Common myeloid progenitor, CD34-positive (primary cell): ENCODE measurements at regions not wholly inside any gene's neighbourhood (a gene's known extent, or its start where the extent isn't known, plus 50 kb on each side); places are given as distances from the start of the nearest gene placed in this dataset.
"Not testable (repeated sequence)": the region's sequence is repeated elsewhere in the genome, so short reads cannot be mapped to it uniquely, and the experiment has no call there.

Experiments used
- CTCF ChIA-PET: fragments of 350-600 bp; sonication (Branson Sonifier 250); formaldehyde crosslinking; loops from one replicate; lab custom pipeline; 2021; ENCODE audit warnings: antibody characterized with exemption; lab: Charles Lee
- POLR2A ChIA-PET: fragments of 350-600 bp; sonication (Branson Sonifier 250); formaldehyde crosslinking; loops from one replicate; lab custom pipeline; 2021; ENCODE audit warnings: antibody characterized with exemption; lab: Charles Lee
- DNase-seq, 3 donors: peaks; one replicate each; pipeline versions ENCODE4 v3.0.0 to v3.0.0-alpha.2; 2013
- H3K27ac ChIP-seq, 2 experiments: 1 replicate in 1 of 2; 2 replicates in 1 of 2; pipeline ENCODE4 v1.7.0; 2013; ENCODE audit warnings: inconsistent platforms in 2 of 2, low read length in 2 of 2, mild to moderate bottlenecking in 2 of 2, low read depth in 1 of 2, moderate library complexity in 1 of 2; ENCODE audit not compliant: severe bottlenecking in 2 of 2, insufficient read depth in 1 of 2, poor library complexity in 1 of 2
- H3K27me3 ChIP-seq, 5 experiments: replicated peaks in 2 of 5; 1 replicate in 3 of 5; 2 replicates in 2 of 5; pipeline versions ENCODE4 v1.6.1 to v1.7.0; 2013; ENCODE audit warnings: low read length in 4 of 5, mild to moderate bottlenecking in 2 of 5, moderate library complexity in 2 of 5, inconsistent platforms in 1 of 5; ENCODE audit not compliant: insufficient read depth in 5 of 5, control insufficient read depth in 4 of 5
- H3K36me3 ChIP-seq, 4 experiments: 1 replicate in 2 of 4; 2 replicates in 2 of 4; pipeline versions ENCODE4 v1.6.1 to v1.7.0; 2013; ENCODE audit warnings: low read length in 3 of 4, control low read depth in 1 of 4, mild to moderate bottlenecking in 1 of 4; ENCODE audit not compliant: control insufficient read depth in 4 of 4, insufficient read depth in 4 of 4
- H3K4me1 ChIP-seq, 4 experiments: 1 replicate in 3 of 4; 2 replicates in 1 of 4; pipeline versions ENCODE4 v1.6.1 to v1.7.1; 2013; ENCODE audit warnings: low read length in 3 of 4, mild to moderate bottlenecking in 3 of 4, control low read depth in 1 of 4, inconsistent platforms in 1 of 4, moderate library complexity in 1 of 4; ENCODE audit not compliant: control insufficient read depth in 4 of 4, insufficient read depth in 4 of 4; ENCODE audit errors: control extremely low read depth in 1 of 4
- H3K4me3 ChIP-seq, 7 experiments: 1 replicate in 4 of 7; 2 replicates in 3 of 7; pipeline versions ENCODE4 v1.5.1 to v1.7.0; 2013; ENCODE audit warnings: mild to moderate bottlenecking in 7 of 7, low read length in 6 of 7, moderate library complexity in 6 of 7, inconsistent platforms in 2 of 7, low read depth in 2 of 7, control low read depth in 1 of 7; ENCODE audit not compliant: insufficient read depth in 4 of 7, control insufficient read depth in 1 of 7; ENCODE audit errors: extremely low read depth in 1 of 7
- H3K9me3 ChIP-seq, 5 experiments: 1 replicate in 4 of 5; 2 replicates in 1 of 5; pipeline versions ENCODE4 v1.6.1 to v1.7.1; 2013; ENCODE audit warnings: low read length in 4 of 5, mild to moderate bottlenecking in 2 of 5, inconsistent platforms in 1 of 5, low read depth in 1 of 5, moderate library complexity in 1 of 5; ENCODE audit not compliant: control insufficient read depth in 4 of 5, insufficient read depth in 2 of 5; ENCODE audit errors: control extremely low read depth in 1 of 5
- WGBS: methylation state at CpG from one replicate; pipeline ENCODE4 v1.1.5; 2013; ENCODE audit not compliant: insufficient coverage; 5-methylcytosine and 5-hydroxymethylcytosine counted together

DNA sequence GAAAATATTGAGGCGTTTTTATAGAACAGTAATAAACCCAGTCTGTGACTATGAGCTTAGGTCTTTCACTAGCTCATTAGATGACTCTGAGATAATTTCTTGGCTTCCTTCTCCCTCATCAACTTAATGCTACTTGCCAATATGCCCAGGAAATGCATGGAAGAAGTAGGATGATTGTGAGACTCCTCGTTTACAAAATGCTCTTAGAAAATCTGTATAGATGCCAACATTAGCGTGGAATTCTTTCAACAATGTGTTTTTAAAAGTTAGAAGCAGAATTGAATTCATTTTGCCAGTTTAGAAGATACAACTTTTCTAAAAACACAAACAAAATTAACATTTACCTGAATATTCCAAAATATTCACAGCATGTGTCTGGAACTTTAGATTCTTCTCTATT is 424.6 kb downstream of the BTG1 start:
- ChIA-PET CTCF (no interaction called here), POLR2A (no interaction called here)
- WGBS, result no CpG with 5 or more reads among the region's 3 CpGs
- H3K27me3 ChIP-seq, result no peaks in the 10 kb centered on the region
- DNase-seq, result no peak
- H3K4me3 ChIP-seq, result no peak overlapping the region
- H3K9me3 ChIP-seq, result peaks cover 0 to 1% (median 0%) of the 10 kb centered on the region in 5 experiments
- H3K4me1 ChIP-seq, result no peaks in the 10 kb centered on the region
- no peaks in the 10 kb centered on the region for H3K36me3 ChIP-seq
- no peak overlapping the region for H3K27ac ChIP-seq

DNA sequence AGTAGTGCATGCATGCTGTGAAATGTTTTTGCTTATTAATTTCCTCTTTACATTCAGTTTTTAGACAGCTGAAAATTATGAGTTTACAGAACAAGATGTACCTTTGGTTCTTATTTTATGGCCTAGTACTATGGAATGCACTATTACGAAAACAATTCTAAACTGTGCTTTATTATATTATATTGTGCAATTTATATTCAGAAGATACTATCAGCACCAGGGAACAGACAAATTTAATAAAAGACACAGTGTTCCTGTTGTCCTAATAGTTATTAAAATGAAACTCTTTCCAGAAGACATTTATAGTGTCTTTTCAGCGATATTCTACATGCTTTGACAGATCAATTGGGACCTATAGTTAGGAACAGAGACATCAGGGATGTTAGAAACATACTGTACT is 427.3 kb downstream of the BTG1 start:
- Histone ChIP-seq H3K36me3 (no peaks in the 10 kb centered on the region), H3K27me3 (no peaks in the 10 kb centered on the region), H3K27ac (no peak overlapping the region), H3K4me1 (no peaks in the 10 kb centered on the region), H3K9me3 (no peaks in the 10 kb centered on the region), H3K4me3 (no peak overlapping the region)
- ChIA-PET CTCF (no interaction called here), POLR2A (no interaction called here)
- 100% methylated on average over 1 of the region's 2 CpGs for WGBS
- no peak for DNase-seq

DNA sequence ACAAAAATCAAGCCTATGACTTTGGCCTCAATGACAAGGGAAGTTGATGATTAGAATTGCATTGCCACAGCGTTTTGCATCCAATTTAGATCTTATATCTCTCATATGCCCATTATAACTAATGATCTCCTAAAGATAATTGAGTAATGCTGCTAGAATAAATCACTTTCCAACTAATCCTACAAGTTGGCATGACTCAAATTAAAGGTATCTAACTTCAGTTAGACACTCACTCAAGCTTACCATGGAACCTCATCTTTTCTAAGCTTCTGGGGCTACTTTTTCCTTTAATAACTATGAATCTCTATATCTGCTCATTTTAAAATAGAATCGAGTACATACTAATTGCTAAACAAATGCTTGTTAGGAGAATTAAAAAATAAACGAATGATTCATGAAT is 427.8 kb downstream of the BTG1 start:
- Histone ChIP-seq H3K27me3 (no peaks in the 10 kb centered on the region), H3K4me3 (no peak overlapping the region), H3K36me3 (no peaks in the 10 kb centered on the region), H3K27ac (no peak overlapping the region), H3K4me1 (no peaks in the 10 kb centered on the region), H3K9me3 (no peaks in the 10 kb centered on the region)
- ChIA-PET POLR2A (no interaction called here), CTCF (no interaction called here)
- no CpG with 5 or more reads among the region's 3 CpGs for WGBS
- DNase-seq, result no peak

DNA sequence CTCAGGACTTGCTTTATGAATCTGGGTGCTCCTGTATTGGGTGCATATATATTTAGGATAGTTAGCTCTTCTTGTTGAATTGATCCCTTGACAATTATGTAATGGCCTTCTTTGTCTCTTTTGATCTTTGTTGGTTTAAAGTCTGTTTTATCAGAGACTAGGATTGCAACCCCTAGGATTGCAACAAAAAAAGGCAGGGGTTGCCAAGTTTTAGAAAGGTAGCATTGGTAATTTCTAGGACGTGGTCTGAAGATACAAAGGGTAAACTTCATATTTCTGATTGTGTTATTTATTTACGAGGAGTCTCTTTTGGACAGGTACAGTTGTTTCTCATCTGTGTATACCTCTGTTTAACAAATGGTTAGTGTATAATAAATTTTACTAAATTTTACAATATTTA is 433.7 kb downstream of the BTG1 start:
- DNase-seq, H3K36me3 ChIP-seq, H3K27me3 ChIP-seq, H3K4me1 ChIP-seq, H3K4me3 ChIP-seq, H3K9me3 ChIP-seq, POLR2A ChIA-PET, H3K27ac ChIP-seq: not testable (repeated sequence)
- CTCF ChIA-PET, result interaction anchor here (1.0 kb wide), 1 partner anchor 31 kb away, joined by 3 read pairs; no protein-coding TSS in a partner anchor
- 100% methylated on average over 1 of the region's 2 CpGs for WGBS

DNA sequence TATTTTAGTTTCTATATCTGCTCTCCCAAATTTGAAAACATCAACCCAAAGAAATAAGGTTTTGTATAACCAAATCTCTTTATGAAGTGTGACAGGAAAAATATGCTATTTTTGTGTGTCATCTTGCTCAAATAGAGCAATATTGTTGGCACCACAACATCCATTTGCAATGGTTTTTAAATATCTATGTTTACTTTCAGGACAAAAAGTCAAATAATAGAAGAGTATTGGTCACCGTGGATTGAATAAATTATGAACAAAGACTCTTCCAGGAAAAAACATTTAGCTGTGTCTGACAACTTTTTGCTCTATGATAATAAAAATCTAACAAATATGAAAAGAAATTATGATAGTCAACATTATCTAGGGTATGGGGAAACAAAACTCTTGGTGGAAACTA is 439.2 kb downstream of the BTG1 start:
- POLR2A ChIA-PET, result no interaction called here
- WGBS, result no CpG with 5 or more reads among the region's 1 CpG
- CTCF ChIA-PET, result no interaction called here
- no peak for DNase-seq
- no peaks in the 10 kb centered on the region for H3K4me1 ChIP-seq
- H3K4me3 ChIP-seq, result no peak overlapping the region
- H3K27me3 ChIP-seq, result no peaks in the 10 kb centered on the region
- H3K27ac ChIP-seq, result no peak overlapping the region
- H3K36me3 ChIP-seq, result no peaks in the 10 kb centered on the region
- H3K9me3 ChIP-seq, result no peaks in the 10 kb centered on the region

DNA sequence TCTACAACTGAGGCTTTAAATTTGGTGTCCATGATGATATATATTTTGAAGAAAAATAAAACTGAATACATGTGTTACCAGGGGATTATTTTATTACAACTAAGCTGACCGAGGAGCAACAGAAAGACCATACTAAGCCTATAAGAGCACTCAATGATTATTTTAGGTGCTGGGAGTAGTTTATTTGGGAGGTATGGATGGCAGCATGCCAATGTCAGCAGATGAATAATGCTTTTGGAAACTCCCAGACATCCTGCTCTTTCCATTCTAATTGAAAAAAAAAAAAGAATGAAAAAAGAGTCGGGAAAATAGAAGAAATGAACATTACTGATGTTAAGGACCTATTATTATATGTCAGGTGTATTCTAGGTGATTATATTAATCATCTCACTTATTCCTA is 441.2 kb downstream of the BTG1 start:
- H3K36me3 ChIP-seq, result no peaks in the 10 kb centered on the region

DNA sequence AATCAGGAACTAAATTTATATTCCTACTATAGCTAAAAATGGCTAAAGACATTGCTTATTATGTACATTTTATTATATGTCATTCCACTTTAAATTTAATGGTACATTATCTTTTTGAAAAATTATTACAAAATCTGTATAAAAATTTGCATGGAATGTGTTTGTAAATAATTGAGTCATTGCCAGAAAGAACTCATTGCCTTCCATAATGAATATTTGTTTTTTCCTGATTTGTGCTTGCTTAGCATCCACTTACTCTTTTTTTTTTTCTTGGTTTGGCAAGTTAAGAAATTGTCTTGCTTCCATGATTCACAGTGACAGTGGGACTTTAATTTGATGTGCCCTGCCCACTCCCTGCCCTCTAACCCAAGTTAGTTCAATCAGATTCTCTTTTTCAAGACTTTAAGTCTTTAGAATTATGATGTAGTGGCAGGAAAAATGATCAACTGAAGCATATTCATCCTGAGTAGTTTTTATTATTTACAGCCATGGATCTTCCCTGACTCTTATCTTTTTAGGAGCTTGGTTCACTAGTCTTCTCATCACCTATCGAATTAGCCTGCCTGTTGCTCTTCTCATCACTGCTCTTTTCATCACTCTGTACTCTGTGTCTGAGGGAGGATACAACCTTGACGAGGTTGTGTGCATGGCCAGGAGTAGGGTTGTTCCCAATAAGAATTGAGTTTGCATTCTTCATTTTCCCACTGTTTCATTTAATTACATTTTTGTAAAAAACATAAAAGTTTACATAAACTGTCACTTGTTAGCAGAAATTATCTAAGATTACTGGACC is 442.0 kb downstream of the BTG1 start:
- Histone ChIP-seq H3K9me3 (peaks cover 0 to 3% (median 0%) of the 10 kb centered on the region in 5 experiments), H3K27me3 (no peaks in the 10 kb centered on the region), H3K4me1 (peaks cover 0 to 6% (median 0%) of the 10 kb centered on the region in 4 experiments), H3K36me3 (no peaks in the 10 kb centered on the region), H3K4me3 (no peak overlapping the region), H3K27ac (no peak overlapping the region)
- DNase-seq, result no peak
- 100% methylated on average over 1 of the region's 2 CpGs for WGBS
- ChIA-PET CTCF (interaction anchor here (0.6 to 1.0 kb wide), 2 partner anchors 126 kb away, joined by 3 to 4 read pairs; no protein-coding TSS in a partner anchor), POLR2A (no interaction called here)

More for the DNA sequence above, 441.2 kb downstream of the BTG1 start:
- ChIA-PET POLR2A (no interaction called here), CTCF (interaction anchor here (0.6 kb wide), 1 partner anchor 127 kb away, joined by 3 read pairs; no protein-coding TSS in a partner anchor)
- WGBS, result no CpG with 5 or more reads among the region's 2 CpGs
- no peaks in the 10 kb centered on the region for H3K27me3 ChIP-seq
- H3K4me3 ChIP-seq, result no peak overlapping the region
- DNase-seq, result no peak
- no peak overlapping the region for H3K27ac ChIP-seq
- H3K9me3 ChIP-seq, result no peaks in the 10 kb centered on the region
- peaks cover 0 to 6% (median 0%) of the 10 kb centered on the region in 4 experiments for H3K4me1 ChIP-seq
